Globus pallidus (tissue), 1 donor: ENCODE measurements at regions not wholly inside any gene's neighbourhood (a gene's known extent, or its start where the extent isn't known, plus 50 kb on each side); places are given as distances from the start of the nearest gene placed in this dataset.
"Not testable (repeated sequence)": the region's sequence is repeated elsewhere in the genome, so short reads cannot be mapped to it uniquely, and the experiment has no call there.

Experiments
- DNase-seq: peaks from one replicate; pipeline ENCODE4 v3.0.0-alpha.2; 2015; ENCODE audit warnings: low spot score

DNA sequence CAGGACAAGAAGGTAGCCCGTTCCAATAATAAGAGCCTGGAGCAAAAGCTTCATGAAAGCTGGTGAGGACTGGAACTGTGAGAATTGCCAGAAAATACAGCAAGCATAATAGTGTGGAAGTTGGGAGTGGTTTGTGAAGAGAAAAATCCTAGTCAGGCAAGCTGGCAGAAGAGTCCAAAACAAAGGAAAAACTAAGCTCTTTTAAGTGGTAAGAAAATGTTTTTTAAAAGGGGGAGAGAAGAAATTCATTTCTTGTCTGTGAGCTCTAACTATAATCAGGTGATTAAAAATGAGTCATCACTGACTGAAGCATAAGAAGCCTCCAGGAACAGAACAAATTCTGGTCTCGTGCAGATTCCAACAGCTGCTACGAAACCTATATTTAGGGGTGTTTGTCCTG is 102.6 kb downstream of the CAAP1 start:
- no peak for DNase-seq

GRCh38 chr9:26786564-26786963 is 106.0 kb downstream of the CAAP1 start:
- no peak for DNase-seq

GRCh38 chr9:26782899-26783298 is 109.7 kb downstream of the CAAP1 start:
- DNase-seq: no peak

DNA sequence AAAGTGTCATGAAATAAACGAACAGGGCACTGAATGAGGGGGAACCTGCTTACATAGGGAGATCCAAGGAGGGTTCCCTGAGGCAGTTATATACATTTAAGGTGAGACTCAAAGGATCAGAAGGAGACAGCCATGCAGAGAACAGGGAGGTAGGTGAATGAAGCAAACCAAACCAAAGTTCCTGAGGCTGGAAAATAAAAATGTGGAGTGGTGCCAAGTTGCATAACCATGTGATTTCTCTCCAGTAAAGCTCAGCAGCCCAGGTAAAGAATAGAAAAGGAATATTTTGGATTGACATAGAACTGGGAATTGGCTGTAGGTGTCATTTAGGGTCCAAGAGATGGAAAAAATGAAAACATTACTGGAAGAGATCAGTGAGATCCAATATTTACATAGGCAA is 110.7 kb downstream of the CAAP1 start:
- no peak for DNase-seq

DNA sequence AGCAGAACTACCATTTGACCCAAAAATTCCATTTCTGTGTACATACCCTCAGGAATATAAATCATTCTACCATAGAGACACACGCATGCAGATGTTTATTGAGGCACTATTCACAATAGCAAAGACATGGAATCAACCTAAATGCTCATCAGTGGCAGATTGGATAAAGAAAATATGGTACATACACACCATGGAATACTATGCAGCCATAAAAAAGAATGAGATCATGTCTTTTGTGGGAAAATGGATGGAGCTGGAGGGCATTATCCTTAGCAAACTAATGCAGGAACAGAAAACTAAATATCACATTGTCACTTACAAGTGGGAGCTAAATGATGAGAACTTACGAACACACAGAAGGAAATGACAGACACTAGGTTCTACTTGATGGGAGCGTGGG is 112.3 kb downstream of the CAAP1 start:
- not testable (repeated sequence) for DNase-seq

DNA sequence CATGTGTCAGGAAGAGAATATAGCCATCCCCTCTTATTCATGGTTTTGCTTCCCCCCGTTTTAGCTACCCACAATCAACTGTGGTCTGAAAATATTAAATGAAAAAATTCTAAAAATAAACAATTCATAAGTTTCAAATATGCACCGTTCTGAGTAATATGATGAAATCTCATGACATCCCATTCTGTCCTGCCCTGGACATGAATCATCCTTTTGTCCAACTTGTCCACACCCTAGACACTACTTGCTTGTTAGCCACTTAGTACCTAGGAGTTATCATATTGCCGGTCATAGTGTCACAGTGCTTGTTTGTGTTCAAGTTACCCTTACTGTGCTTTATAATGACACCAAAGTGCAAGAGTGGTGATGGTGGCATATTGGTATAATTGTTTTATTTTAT is 113.5 kb downstream of the CAAP1 start:
- no peak for DNase-seq

DNA sequence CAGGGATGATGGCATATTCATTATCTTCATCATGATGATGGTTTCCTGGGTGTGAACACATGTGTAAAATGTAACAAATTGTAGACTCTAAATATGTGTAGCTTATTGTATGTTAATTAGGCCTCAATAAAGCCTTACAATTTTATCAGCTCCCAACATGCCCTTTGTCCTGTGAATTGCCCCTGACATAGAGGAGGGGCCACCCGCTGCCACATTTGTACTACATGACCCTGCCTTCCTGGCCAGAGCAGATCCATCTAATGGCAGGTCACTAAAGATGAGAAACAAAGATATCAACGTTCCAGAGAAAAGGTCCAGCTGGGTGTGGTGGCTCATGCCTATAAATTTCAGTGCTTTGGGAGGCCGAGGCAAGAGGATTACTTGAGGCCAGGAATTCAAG is 117.2 kb downstream of the CAAP1 start:
- no peak for DNase-seq

DNA sequence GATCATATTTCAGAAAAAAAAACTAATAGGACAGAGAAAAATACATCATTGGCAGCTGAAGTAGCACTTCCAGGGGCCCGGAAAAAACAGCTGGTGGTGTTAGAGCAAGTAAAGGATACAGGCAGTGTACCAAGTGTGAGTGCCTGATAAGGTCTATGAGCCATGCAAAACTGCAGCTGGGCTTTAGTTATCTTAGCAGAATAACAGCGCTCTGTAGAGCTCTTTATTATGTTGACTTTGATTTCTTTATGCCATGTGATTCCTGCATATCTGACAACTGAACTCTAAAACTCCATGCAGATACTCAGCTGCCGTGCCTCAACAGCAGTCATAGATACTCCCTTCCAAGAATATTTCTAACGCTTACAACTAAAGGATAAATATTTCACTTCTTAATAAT is 119.5 kb downstream of the CAAP1 start:
- no peak for DNase-seq

DNA sequence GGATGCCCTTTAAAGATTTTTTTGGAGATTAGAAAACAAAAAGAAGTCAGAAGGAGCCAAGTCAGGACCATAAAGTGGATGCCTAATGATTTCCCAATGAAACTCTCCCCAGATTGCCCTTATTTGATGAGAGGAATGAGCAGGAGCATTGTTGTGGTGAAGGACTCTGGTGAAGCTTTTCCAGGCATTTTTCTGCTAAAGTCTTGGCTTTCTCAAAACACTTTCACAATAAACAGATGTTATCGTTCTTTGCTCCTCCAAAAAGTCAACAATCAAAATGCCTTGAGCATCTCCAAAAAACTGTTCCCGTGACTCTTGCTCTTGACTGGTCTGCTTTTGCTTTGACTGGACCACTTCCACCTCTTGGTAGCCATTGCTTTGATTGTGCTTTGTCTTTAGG is 121.8 kb downstream of the CAAP1 start:
- no peak for DNase-seq

- no peak for DNase-seq
Observed at GRCh38 chr9:26768145-26768544, 124.5 kb downstream of the CAAP1 start.

GRCh38 chr9:26760675-26761074 is 131.9 kb downstream of the CAAP1 start:
- no peak for DNase-seq

- DNase-seq: no peak
Observed at GRCh38 chr9:26758655-26759054, 133.9 kb downstream of the CAAP1 start.

DNA sequence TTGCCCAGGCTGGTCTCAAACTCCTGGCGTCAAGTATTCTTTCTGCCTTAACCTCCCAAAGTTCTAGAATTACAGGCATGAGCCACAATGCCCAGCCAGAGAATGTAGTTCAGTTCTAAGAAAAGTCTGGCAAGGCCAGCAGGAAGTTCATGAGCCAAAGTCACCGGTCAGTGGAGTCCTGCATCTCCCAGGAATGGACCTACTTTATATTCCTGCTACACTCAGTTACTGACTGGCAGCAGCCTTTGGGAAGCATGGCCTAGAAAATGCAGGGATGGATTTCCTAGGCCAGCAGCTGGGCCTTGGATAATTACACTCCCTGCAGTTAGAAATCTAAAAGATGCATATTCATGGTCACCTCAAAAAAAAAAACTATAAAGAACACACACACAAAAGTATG is 135.7 kb downstream of the CAAP1 start:
- DNase-seq: peak; percentile 37

- no peak for DNase-seq
Observed at GRCh38 chr9:26755476-26755875, 137.1 kb downstream of the CAAP1 start.

DNA sequence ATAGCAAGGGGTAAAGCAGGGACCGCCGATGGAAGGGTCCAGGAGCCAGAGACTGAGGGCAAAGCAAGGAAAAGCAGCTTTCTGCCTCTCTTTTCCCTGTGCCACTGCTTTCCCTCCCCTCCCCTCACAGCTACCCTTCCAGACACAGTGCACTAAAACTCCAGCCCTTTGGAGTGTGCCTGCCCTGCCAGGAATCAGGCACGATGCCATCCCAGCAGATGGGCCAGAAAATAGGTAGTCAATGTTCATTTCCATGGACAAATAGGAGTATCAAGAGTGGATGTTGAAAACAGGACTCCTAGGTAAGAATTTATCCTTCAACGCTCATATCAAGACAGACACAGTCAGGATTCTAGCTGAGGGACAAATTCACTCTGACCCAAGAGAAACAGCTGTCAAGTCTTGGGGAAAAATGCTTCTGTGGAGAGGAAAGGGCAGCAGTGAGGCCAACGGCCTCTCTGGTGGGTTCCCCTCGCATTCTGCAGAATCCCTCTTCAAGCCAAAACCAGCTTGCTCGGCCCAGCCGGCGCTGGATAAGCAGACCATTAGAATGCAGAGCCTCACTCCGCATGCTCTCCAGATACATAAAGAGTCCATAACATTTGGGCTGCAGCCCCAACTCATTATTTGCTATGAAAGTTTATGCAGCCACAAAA is 138.0 kb downstream of the CAAP1 start:
- no peak for DNase-seq

DNA sequence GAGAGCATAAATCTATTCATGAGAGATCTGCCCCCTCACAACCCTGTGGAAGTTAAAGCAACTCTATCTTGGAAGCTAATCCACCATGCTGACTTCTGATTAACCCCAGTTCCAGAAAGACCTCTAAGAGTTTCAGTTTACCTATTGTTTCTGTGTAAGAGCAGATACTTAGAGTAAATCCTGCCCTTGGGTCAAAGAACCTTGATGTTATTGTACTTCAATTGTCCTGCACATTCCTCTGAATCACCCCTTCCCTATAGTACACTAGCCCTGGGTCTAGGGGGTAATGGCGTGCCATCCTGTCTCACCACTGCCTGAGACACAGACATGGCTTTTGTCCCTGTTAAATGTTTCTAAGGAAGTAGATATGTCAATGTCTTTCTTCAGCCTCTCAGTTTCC is 138.6 kb downstream of the CAAP1 start:
- DNase-seq: no peak

- no peak for DNase-seq
Observed at GRCh38 chr9:26750162-26750561, 142.4 kb downstream of the CAAP1 start.

DNA sequence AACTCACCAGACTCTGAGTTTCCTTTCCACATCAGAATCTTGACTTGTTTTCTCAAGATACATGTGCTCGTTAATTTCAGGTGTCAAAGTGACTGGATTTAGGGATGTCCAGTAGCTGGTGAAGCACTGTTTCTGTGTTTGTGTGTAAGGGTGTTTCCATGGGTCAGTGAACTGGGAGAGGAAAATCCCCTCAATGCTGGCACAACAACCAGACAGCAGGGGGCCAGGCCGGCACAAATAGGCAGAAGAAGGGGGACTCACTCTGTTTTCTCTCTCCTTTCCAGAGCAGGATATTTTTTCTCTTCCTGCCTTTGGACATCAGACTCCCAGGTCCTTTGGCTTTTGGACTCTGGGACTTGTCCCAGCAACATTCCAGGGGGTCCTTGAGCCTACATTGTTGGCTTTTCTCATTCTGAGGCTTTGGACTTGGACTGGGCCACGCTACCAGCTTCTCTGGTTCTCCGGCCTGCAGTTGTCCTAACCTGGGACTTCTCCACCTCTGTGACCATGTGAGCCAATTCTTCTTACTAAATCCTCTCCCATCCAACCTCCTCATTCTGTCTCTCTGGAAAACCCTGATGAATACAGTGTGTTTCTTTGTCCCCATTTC is 144.0 kb downstream of the CAAP1 start:
- no peak for DNase-seq

DNA sequence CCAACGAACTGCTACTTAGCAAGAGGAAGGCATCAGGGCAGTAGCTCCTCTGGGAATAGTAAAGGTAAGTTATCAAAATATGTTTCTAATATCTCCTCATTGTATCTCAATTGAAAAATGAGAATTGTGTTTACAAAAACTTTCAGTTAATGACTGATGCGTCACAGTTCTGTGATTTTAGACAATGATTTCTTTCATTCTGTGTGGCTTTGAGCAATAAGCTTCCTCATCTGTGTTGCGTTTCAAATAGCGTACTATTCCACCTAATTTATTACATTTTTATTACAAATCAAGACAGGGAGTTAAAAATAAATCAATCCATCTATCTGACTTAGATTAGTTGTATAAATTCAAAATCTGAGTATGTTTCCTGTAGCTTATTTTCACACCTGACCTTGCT is 145.0 kb downstream of the CAAP1 start:
- no peak for DNase-seq

DNA sequence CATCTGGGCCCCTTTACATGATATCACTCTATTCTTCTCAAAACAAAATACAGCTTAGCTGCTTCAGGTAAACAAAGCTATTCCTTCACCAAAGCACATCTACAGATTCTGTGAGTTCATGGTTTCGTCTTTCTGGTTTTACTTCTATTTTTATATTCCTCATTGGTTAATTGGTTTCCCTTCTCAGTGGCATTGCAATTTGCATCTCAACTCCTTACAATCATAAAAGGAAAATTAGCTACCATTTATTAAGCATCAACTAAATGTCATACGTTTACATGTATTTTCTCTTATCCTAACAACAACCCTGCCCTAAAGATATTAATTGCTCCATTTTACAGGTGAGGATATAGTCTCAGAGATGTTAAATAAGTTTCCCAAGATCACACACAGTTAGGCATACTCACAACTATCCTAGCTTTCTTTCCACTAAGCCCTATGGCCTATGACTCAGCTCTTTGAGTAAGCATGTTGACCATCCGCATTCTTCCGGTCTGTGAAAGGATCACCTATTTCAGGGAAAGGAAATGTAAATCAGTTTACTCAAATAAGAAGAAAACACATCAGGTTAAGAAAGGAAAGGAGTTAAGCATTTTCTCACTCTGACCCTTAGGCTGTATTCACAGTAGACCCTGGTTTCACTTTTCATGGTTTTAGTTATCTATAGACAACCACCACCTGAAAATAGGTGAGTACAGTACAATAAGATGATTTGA is 146.1 kb downstream of the CAAP1 start:
- DNase-seq: no peak

DNA sequence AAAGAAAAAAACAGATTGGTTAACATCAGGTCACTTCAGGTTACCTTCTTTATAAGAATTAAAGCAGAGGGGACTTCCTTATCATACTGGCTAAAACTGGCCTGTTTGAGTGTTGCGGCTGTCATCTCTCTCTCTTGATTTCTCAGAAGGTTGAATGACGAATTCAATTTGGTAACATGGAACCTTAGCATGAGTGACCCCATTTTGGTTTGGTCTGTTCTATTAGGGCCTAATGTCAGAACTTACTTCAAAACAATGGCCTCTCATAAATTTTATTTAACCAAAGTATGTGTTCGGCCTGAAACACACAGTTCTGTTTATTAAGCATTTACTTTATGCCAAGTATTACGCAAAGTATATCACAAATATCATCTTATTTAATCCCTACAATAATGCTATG is 147.5 kb downstream of the CAAP1 start:
- DNase-seq: no peak

DNA sequence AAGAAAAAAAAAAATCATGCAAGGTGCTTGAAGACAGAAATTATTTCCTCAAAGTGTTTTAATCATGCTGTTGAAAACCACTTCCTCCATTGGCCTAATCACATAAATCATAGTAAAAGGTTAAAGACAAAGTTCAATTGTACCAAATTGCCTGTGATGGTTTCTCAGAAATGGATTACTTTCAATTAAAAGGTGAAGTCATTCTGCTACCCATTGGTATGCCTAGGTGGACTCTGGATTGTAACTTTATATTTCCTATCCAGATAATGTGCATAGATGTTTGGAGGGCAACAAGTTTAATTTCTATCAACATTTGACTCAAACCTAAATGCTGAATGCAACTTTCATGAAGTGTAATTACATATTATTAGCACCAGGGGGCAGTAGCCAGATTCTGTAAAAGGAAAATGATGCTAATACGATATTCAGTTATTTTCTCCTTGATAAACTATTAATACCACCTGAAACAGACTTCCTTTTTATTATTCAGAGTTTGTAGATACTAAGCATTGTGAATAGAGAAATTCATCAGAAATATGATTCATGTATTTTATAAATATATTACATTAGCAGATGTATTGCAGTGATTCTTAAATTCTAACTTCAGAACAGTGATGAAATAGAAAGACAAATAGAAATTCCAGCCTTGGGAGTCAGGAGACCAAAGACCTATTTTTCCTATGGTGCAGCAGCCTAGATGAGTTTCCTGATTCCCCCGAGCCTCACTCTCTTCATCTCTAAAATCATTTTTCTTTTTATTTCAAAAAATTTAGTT is 148.2 kb downstream of the CAAP1 start:
- no peak for DNase-seq
